Trophoblast cell (in vitro differentiated cells and primary cell): ENCODE measurements at regions not wholly inside any gene's neighbourhood (a gene's known extent, or its start where the extent isn't known, plus 50 kb on each side); places are given as distances from the start of the nearest gene placed in this dataset.

Experiments used
- DNase-seq, 2 donors: peaks; one replicate each; pipeline ENCODE4 v3.0.0-alpha.2; 2016
- H2AFZ ChIP-seq: 2 replicates; pipeline ENCODE4 v1.6.1; 2013; ENCODE audit warnings: low read length, moderate library complexity, mild to moderate bottlenecking; ENCODE audit not compliant: insufficient read depth, poor library complexity
- H2AK5ac ChIP-seq: 2 replicates; pipeline ENCODE4 v1.6.1; 2013; ENCODE audit warnings: mild to moderate bottlenecking, low read length
- H2BK120ac ChIP-seq: 2 replicates; pipeline ENCODE4 v1.6.1; 2013; ENCODE audit warnings: low read length, mild to moderate bottlenecking, moderate library complexity; ENCODE audit not compliant: insufficient read depth, poor library complexity
- H2BK12ac ChIP-seq: 2 replicates; pipeline ENCODE4 v1.6.1; 2013; ENCODE audit warnings: mild to moderate bottlenecking, low read length, moderate library complexity
- H2BK5ac ChIP-seq: 2 replicates; pipeline ENCODE4 v1.6.1; 2013; ENCODE audit warnings: low read length, low read depth, moderate library complexity, mild to moderate bottlenecking; ENCODE audit not compliant: poor library complexity
- H3K14ac ChIP-seq: 2 replicates; pipeline ENCODE4 v1.6.1; 2013; ENCODE audit warnings: mild to moderate bottlenecking, low read length
- H3K18ac ChIP-seq: 2 replicates; pipeline ENCODE4 v1.6.1; 2013; ENCODE audit warnings: mild to moderate bottlenecking, low read length
- H3K23ac ChIP-seq: 2 replicates; pipeline ENCODE4 v1.6.1; 2013; ENCODE audit warnings: low read length
- H3K27ac ChIP-seq: 2 replicates; pipeline ENCODE4 v1.5.1; 2013; ENCODE audit warnings: low read depth, mild to moderate bottlenecking, inconsistent platforms, low read length, moderate library complexity
- H3K27me3 ChIP-seq: 2 replicates; pipeline ENCODE4 v1.6.1; 2013; ENCODE audit warnings: inconsistent platforms, mild to moderate bottlenecking, low read length, moderate library complexity; ENCODE audit not compliant: insufficient read depth
- H3K36me3 ChIP-seq, 2 experiments: 1 replicate in 1 of 2; 2 replicates in 1 of 2; pipeline ENCODE4 v1.6.1; 2013; ENCODE audit warnings: low read length in 2 of 2, mild to moderate bottlenecking in 2 of 2, moderate library complexity in 1 of 2; ENCODE audit not compliant: insufficient read depth in 2 of 2, control insufficient read depth in 1 of 2
- H3K4ac ChIP-seq: 2 replicates; pipeline ENCODE4 v1.6.1; 2013; ENCODE audit warnings: low read depth, mild to moderate bottlenecking, low read length, moderate library complexity
- H3K4me1 ChIP-seq, 2 experiments: 1 replicate in 1 of 2; 2 replicates in 1 of 2; pipeline ENCODE4 v1.6.1; 2013; ENCODE audit warnings: low read length in 2 of 2, mild to moderate bottlenecking in 2 of 2, moderate library complexity in 1 of 2; ENCODE audit not compliant: insufficient read depth in 2 of 2, control insufficient read depth in 1 of 2
- H3K4me2 ChIP-seq: 2 replicates; pipeline ENCODE4 v1.6.1; 2013; ENCODE audit warnings: inconsistent platforms, mild to moderate bottlenecking, low read length, moderate library complexity
- H3K4me3 ChIP-seq: 2 replicates; pipeline ENCODE4 v1.5.1; 2013; ENCODE audit warnings: mild to moderate bottlenecking, low read depth, low read length, inconsistent platforms
- H3K79me1 ChIP-seq: one replicate; pipeline ENCODE4 v1.6.1; 2013; ENCODE audit warnings: low read length
- H3K79me2 ChIP-seq: 2 replicates; pipeline ENCODE4 v1.6.1; 2013; ENCODE audit warnings: low read length, mild to moderate bottlenecking; ENCODE audit not compliant: control insufficient read depth, insufficient read depth, poor library complexity
- H3K9ac ChIP-seq: 2 replicates; pipeline ENCODE4 v1.6.1; 2013; ENCODE audit warnings: mild to moderate bottlenecking, low read length
- H3K9me3 ChIP-seq: 2 replicates; pipeline ENCODE4 v1.6.1; 2013; ENCODE audit warnings: low read depth, mild to moderate bottlenecking, control low read depth, inconsistent platforms, low read length; ENCODE audit not compliant: insufficient read depth
- H4K12ac ChIP-seq: 2 replicates; pipeline ENCODE4 v1.6.1; 2013; ENCODE audit warnings: low read depth, mild to moderate bottlenecking, low read length, moderate library complexity
- H4K8ac ChIP-seq: 2 replicates; pipeline ENCODE4 v1.6.1; 2013; ENCODE audit warnings: low read depth, mild to moderate bottlenecking, low read length, moderate library complexity
- H4K91ac ChIP-seq: one replicate; pipeline ENCODE4 v1.6.1; 2013; ENCODE audit warnings: low read depth, mild to moderate bottlenecking, low read length, moderate library complexity
- WGBS: extraction: QIAGEN DNeasy Blood & Tissue Kit; methylation state at CpG from one replicate; pipeline ENCODE4 v1.1.7; 2013; ENCODE audit warnings: missing lambda C conversion rate; ENCODE audit not compliant: insufficient read length, insufficient coverage; ENCODE audit errors: extremely low coverage; 5-methylcytosine and 5-hydroxymethylcytosine counted together

GRCh38 chr2:160735696-160736095 lies 242.1 kb upstream of the RBMS1 start:
- Histone ChIP-seq H4K12ac (no peak overlapping the region), H2BK120ac (no peak overlapping the region), H2BK5ac (no peak overlapping the region), H3K4me1 (peaks cover 3% of the 10 kb centered on the region in 2 experiments), H3K27me3 (no peaks in the 10 kb centered on the region), H3K18ac (no peak overlapping the region), H3K4me3 (no peak overlapping the region), H3K27ac (no peak overlapping the region), H3K4ac (no peak overlapping the region), H2AFZ (no peak overlapping the region), H3K23ac (no peak overlapping the region), H4K91ac (no peak overlapping the region), H2BK12ac (no peak overlapping the region), H2AK5ac (no peak overlapping the region), H4K8ac (no peak overlapping the region), H3K79me1 (peaks cover 7% of the 10 kb centered on the region), H3K36me3 (no peaks in the 10 kb centered on the region), H3K9ac (no peak overlapping the region), H3K4me2 (no peak overlapping the region), H3K9me3 (no peaks in the 10 kb centered on the region), H3K14ac (no peak overlapping the region), H3K79me2 (no peaks in the 10 kb centered on the region)
- DNase-seq, result no peak

GRCh38 chr2:160736148-160737028 lies 242.8 kb upstream of the RBMS1 start:
- no peak overlapping the region for H3K18ac ChIP-seq
- no peaks in the 10 kb centered on the region for H3K79me2 ChIP-seq
- H3K9me3 ChIP-seq, result no peaks in the 10 kb centered on the region
- H4K91ac ChIP-seq, result no peak overlapping the region
- H2AFZ ChIP-seq, result no peak overlapping the region
- no peak overlapping the region for H3K4ac ChIP-seq
- H3K4me1 ChIP-seq, result peaks cover 3% of the 10 kb centered on the region in 2 experiments
- no peak overlapping the region for H3K14ac ChIP-seq
- H4K12ac ChIP-seq, result no peak overlapping the region
- H2BK5ac ChIP-seq, result no peak overlapping the region
- H3K36me3 ChIP-seq, result no peaks in the 10 kb centered on the region
- peak overlapping the region; percentile 8 for H2BK12ac ChIP-seq
- H3K9ac ChIP-seq, result no peak overlapping the region
- H3K23ac ChIP-seq, result no peak overlapping the region
- no peak overlapping the region for H3K27ac ChIP-seq
- no peaks in the 10 kb centered on the region for H3K27me3 ChIP-seq
- WGBS, result no CpG with 5 or more reads among the region's 3 CpGs
- no peak overlapping the region for H4K8ac ChIP-seq
- DNase-seq, result peak in 1 of 2 donors; percentile 58
- no peak overlapping the region for H2AK5ac ChIP-seq
- H3K4me2 ChIP-seq, result no peak overlapping the region
- H3K4me3 ChIP-seq, result no peak overlapping the region
- H2BK120ac ChIP-seq, result peak overlapping the region; percentile 35
- peaks cover 6% of the 10 kb centered on the region for H3K79me1 ChIP-seq

GRCh38 chr2:160737247-160737646 lies 243.6 kb upstream of the RBMS1 start:
- Histone ChIP-seq H3K27ac (no peak overlapping the region), H3K14ac (no peak overlapping the region), H3K4ac (no peak overlapping the region), H3K4me3 (no peak overlapping the region), H2AFZ (no peak overlapping the region), H3K9me3 (no peaks in the 10 kb centered on the region), H2BK120ac (no peak overlapping the region), H3K36me3 (no peaks in the 10 kb centered on the region), H3K9ac (no peak overlapping the region), H4K91ac (no peak overlapping the region), H3K23ac (no peak overlapping the region), H3K79me2 (no peaks in the 10 kb centered on the region), H2BK5ac (no peak overlapping the region), H3K18ac (no peak overlapping the region), H3K4me1 (peaks cover 3% of the 10 kb centered on the region in 2 experiments), H4K8ac (no peak overlapping the region), H3K4me2 (no peak overlapping the region), H3K27me3 (no peaks in the 10 kb centered on the region), H4K12ac (no peak overlapping the region), H3K79me1 (peaks cover 4% of the 10 kb centered on the region), H2AK5ac (no peak overlapping the region), H2BK12ac (no peak overlapping the region)
- WGBS, result no CpG with 5 or more reads among the region's 4 CpGs
- DNase-seq, result no peak

- Histone ChIP-seq H3K18ac (no peak overlapping the region), H3K27me3 (no peaks in the 10 kb centered on the region), H2AFZ (no peak overlapping the region), H3K9me3 (no peaks in the 10 kb centered on the region), H3K9ac (no peak overlapping the region), H3K36me3 (no peaks in the 10 kb centered on the region), H3K4ac (no peak overlapping the region), H4K91ac (no peak overlapping the region), H2BK120ac (no peak overlapping the region), H3K4me3 (no peak overlapping the region), H3K4me2 (no peak overlapping the region), H2BK12ac (no peak overlapping the region), H3K79me2 (no peaks in the 10 kb centered on the region), H3K79me1 (no peaks in the 10 kb centered on the region), H3K27ac (no peak overlapping the region), H4K12ac (no peak overlapping the region), H2BK5ac (no peak overlapping the region), H3K14ac (no peak overlapping the region), H3K23ac (no peak overlapping the region), H3K4me1 (peaks cover under 1 to 3% of the 10 kb centered on the region in 2 experiments), H2AK5ac (no peak overlapping the region), H4K8ac (no peak overlapping the region)
- DNase-seq, result no peak
Observed at GRCh38 chr2:160741271-160741670, 247.7 kb upstream of the RBMS1 start.
